Umbilical cord (tissue), 1 donor: ENCODE measurements at regions not wholly inside any gene's neighbourhood (a gene's known extent, or its start where the extent isn't known, plus 50 kb on each side); places are given as distances from the start of the nearest gene placed in this dataset.
"Not testable (repeated sequence)": the region's sequence is repeated elsewhere in the genome, so short reads cannot be mapped to it uniquely, and the experiment has no call there.

Experiments
- DNase-seq: peaks from one replicate; pipeline ENCODE4 v3.0.0-alpha.2; 2015; ENCODE audit warnings: low spot score

- DNase-seq = peak; percentile 63
Measured at GRCh38 chr7:52586704-52587103, 448.7 kb upstream of the POM121L12 start.

- no peak for DNase-seq
Measured at GRCh38 chr7:52584041-52584440, 451.4 kb upstream of the POM121L12 start.

GRCh38 chr7:52573141-52573540 lies 462.3 kb upstream of the POM121L12 start:
- not testable (repeated sequence) for DNase-seq

- DNase-seq = no peak
Measured at GRCh38 chr7:52571026-52571425, 464.4 kb upstream of the POM121L12 start.

- DNase-seq = no peak
Measured at GRCh38 chr7:52569151-52569550, 466.3 kb upstream of the POM121L12 start.

- DNase-seq = peak; percentile 39
Measured at GRCh38 chr7:52565974-52566373, 469.5 kb upstream of the POM121L12 start.

GRCh38 chr7:52555805-52556204 lies 479.6 kb upstream of the POM121L12 start:
- no peak for DNase-seq

GRCh38 chr7:52547308-52547910 lies 488.0 kb upstream of the POM121L12 start:
- DNase-seq = no peak

- DNase-seq = not testable (repeated sequence)
Measured at GRCh38 chr7:52541198-52541765, 494.2 kb upstream of the POM121L12 start.

GRCh38 chr7:52540041-52540440 lies 495.4 kb upstream of the POM121L12 start:
- peak; percentile 9 for DNase-seq

GRCh38 chr7:52539414-52539813 lies 496.0 kb upstream of the POM121L12 start:
- no peak for DNase-seq

- no peak for DNase-seq
Measured at GRCh38 chr7:52537051-52537450, 498.4 kb upstream of the POM121L12 start.

GRCh38 chr7:52525772-52526341 lies 509.6 kb upstream of the POM121L12 start:
- no peak for DNase-seq

- no peak for DNase-seq
Measured at GRCh38 chr7:52518869-52519268, 516.6 kb upstream of the POM121L12 start.

- no peak for DNase-seq
Measured at GRCh38 chr7:52512656-52513055, 522.8 kb upstream of the POM121L12 start.

- DNase-seq = no peak
Measured at GRCh38 chr7:52507546-52508255, 527.7 kb upstream of the POM121L12 start.

- DNase-seq = no peak
Measured at GRCh38 chr7:52506325-52506724, 529.1 kb upstream of the POM121L12 start.

- no peak for DNase-seq
Measured at GRCh38 chr7:52504561-52504960, 530.9 kb upstream of the POM121L12 start.

GRCh38 chr7:52502281-52502680 lies 533.2 kb upstream of the POM121L12 start:
- no peak for DNase-seq

- DNase-seq = peak; percentile 53
Measured at GRCh38 chr7:52501696-52502095, 533.7 kb upstream of the POM121L12 start.

- DNase-seq = peak; percentile 74
Measured at GRCh38 chr7:52500841-52501240, 534.6 kb upstream of the POM121L12 start.

- DNase-seq = peak; percentile 47
Measured at GRCh38 chr7:52498366-52498765, 537.1 kb upstream of the POM121L12 start.

- no peak for DNase-seq
Measured at GRCh38 chr7:52486267-52486666, 549.2 kb upstream of the POM121L12 start.
